H1 (cell line): ENCODE measurements at regions not wholly inside any gene's neighbourhood (a gene's known extent, or its start where the extent isn't known, plus 50 kb on each side); places are given as distances from the start of the nearest gene placed in this dataset.

Experiments
- CTCF ChIA-PET: fragments of 300-600 bp; sonication (Branson Sonifier 250); formaldehyde crosslinking; loops from one replicate; lab custom pipeline; 2021; ENCODE audit not compliant: partially characterized antibody; lab: Charles Lee
- POLR2A ChIA-PET: fragments of 300-600 bp; sonication (Branson Sonifier 250); formaldehyde crosslinking; loops from one replicate; lab custom pipeline; 2021; ENCODE audit warnings: inconsistent platforms; ENCODE audit not compliant: partially characterized antibody; lab: Charles Lee
- DNase-seq, 2 experiments: peaks; one replicate each; pipeline versions ENCODE4 v3.0.0 to v3.0.0-alpha.2; 2010 to 2022; ENCODE audit warnings: low spot score in 2 of 2, low read depth in 1 of 2, mixed read lengths in 1 of 2
- FAIRE-seq: peaks from 2 replicates; lab custom pipeline; 2011; peaks lifted over from hg19 to GRCh38; lab: Jason Lieb, UNC
- H2AFZ ChIP-seq: 2 replicates; pipeline ENCODE4 v1.8.1; 2012; ENCODE audit warnings: low read length, inconsistent platforms
- H2AK5ac ChIP-seq: 2 replicates; pipeline ENCODE4 v1.6.1; 2013; ENCODE audit warnings: low read depth, low read length
- H2BK120ac ChIP-seq: replicated peaks from 2 replicates; pipeline ENCODE3; 2013; ENCODE audit warnings: low read depth, low read length, inconsistent platforms
- H2BK12ac ChIP-seq: 2 replicates; pipeline ENCODE4 v1.6.1; 2013; ENCODE audit warnings: low read depth, low read length
- H2BK15ac ChIP-seq: 2 replicates; pipeline ENCODE4 v1.6.1; 2013; ENCODE audit warnings: low read length
- H2BK20ac ChIP-seq: 2 replicates; pipeline ENCODE4 v1.6.1; 2013; ENCODE audit warnings: low read length
- H2BK5ac ChIP-seq: 2 replicates; pipeline ENCODE4 v1.6.1; 2013; ENCODE audit warnings: low read depth, low read length
- H3K14ac ChIP-seq: 2 replicates; pipeline ENCODE4 v1.6.1; 2013; ENCODE audit warnings: inconsistent platforms; ENCODE audit not compliant: insufficient read length
- H3K18ac ChIP-seq: 2 replicates; pipeline ENCODE4 v1.6.1; 2013; ENCODE audit warnings: low read length; ENCODE audit errors: extremely low read depth
- H3K23ac ChIP-seq: 2 replicates; pipeline ENCODE4 v1.6.1; 2013; ENCODE audit warnings: inconsistent platforms; ENCODE audit not compliant: insufficient read length
- H3K23me2 ChIP-seq: 2 replicates; pipeline ENCODE4 v1.6.1; 2013; ENCODE audit warnings: low read depth, low read length
- H3K27ac ChIP-seq: 2 replicates; pipeline ENCODE4 v1.6.1; 2011; ENCODE audit warnings: low read depth, low read length, inconsistent platforms
- H3K27me3 ChIP-seq, 4 experiments: replicated peaks in 1 of 4; 1 replicate in 1 of 4; 2 replicates in 3 of 4; pipeline versions ENCODE4 v1.6.1 to v1.8.1; 2011 to 2013; ENCODE audit warnings: low read length in 3 of 4, mild to moderate bottlenecking in 3 of 4, inconsistent platforms in 2 of 4, mixed read lengths in 2 of 4, moderate library complexity in 1 of 4; ENCODE audit not compliant: control insufficient read depth in 3 of 4, insufficient read depth in 3 of 4; ENCODE audit errors: extremely low read depth in 1 of 4
- H3K36me3 ChIP-seq, 4 experiments: 2 replicates each; pipeline versions ENCODE4 v1.6.1 to v1.8.1; 2011 to 2013; ENCODE audit warnings: mild to moderate bottlenecking in 4 of 4, low read length in 3 of 4, moderate library complexity in 2 of 4, control low read depth in 1 of 4, inconsistent platforms in 1 of 4; ENCODE audit not compliant: insufficient read depth in 4 of 4, control insufficient read depth in 2 of 4
- H3K4ac ChIP-seq: replicated peaks from 2 replicates; pipeline ENCODE3; 2013; ENCODE audit warnings: low read length, low read depth, mixed read lengths, inconsistent platforms; ENCODE audit not compliant: insufficient read length
- H3K4me1 ChIP-seq, 4 experiments: replicated peaks in 1 of 4; 1 replicate in 1 of 4; 2 replicates in 3 of 4; pipeline versions ENCODE4 v1.6.1 to v1.8.1; 2011 to 2013; ENCODE audit warnings: low read length in 3 of 4, inconsistent platforms in 2 of 4, mixed read lengths in 1 of 4; ENCODE audit not compliant: insufficient read depth in 4 of 4, control insufficient read depth in 3 of 4
- H3K4me2 ChIP-seq, 2 experiments: 2 replicates each; pipeline versions ENCODE4 v1.6.1 to v1.8.1; 2011 to 2013; ENCODE audit warnings: low read depth in 2 of 2, low read length in 2 of 2, control low read depth in 1 of 2, inconsistent platforms in 1 of 2, mild to moderate bottlenecking in 1 of 2; ENCODE audit not compliant: insufficient read depth in 1 of 2
- H3K4me3 ChIP-seq, 4 experiments: fragments of 200-600, 300-600 bp in 1 of 4; sonication (generic), shearing (Covaris generic), sonication (Bioruptor Twin) in 1 of 4; 2 replicates each; pipeline versions ENCODE4 v1.5.1 to v1.8.1; 2011 to 2016; ENCODE audit warnings: low read length in 4 of 4, low read depth in 3 of 4, control low read depth in 2 of 4, inconsistent platforms in 2 of 4, mild to moderate bottlenecking in 2 of 4, mixed read lengths in 1 of 4, moderate library complexity in 1 of 4; ENCODE audit not compliant: insufficient read depth in 2 of 4; ENCODE audit errors: extremely low read depth in 1 of 4
- H3K56ac ChIP-seq: replicated peaks from 2 replicates; pipeline ENCODE3; 2013; ENCODE audit warnings: low read depth, mild to moderate bottlenecking, mixed read lengths, low read length, inconsistent platforms; ENCODE audit not compliant: insufficient read length
- H3K79me1 ChIP-seq: 2 replicates; pipeline ENCODE4 v1.6.1; 2013; ENCODE audit warnings: low read depth, low read length, control low read depth
- H3K79me2 ChIP-seq, 2 experiments: 2 replicates each; pipeline versions ENCODE4 v1.6.1 to v1.8.1; 2012 to 2013; ENCODE audit warnings: low read length in 2 of 2, mild to moderate bottlenecking in 2 of 2, inconsistent platforms in 1 of 2; ENCODE audit not compliant: insufficient read depth in 2 of 2, control insufficient read depth in 1 of 2
- H3K9ac ChIP-seq, 4 experiments: replicated peaks in 1 of 4; 1 replicate in 1 of 4; 2 replicates in 3 of 4; pipeline versions ENCODE4 v1.6.1 to v1.8.1; 2011 to 2013; ENCODE audit warnings: low read depth in 3 of 4, low read length in 3 of 4, control low read depth in 2 of 4, mild to moderate bottlenecking in 2 of 4, moderate library complexity in 2 of 4, inconsistent platforms in 1 of 4; ENCODE audit errors: extremely low read depth in 1 of 4
- H3K9me3 ChIP-seq, 2 experiments: 2 replicates each; pipeline versions ENCODE4 v1.6.1 to v1.8.1; 2012 to 2013; ENCODE audit warnings: mild to moderate bottlenecking in 2 of 2, moderate library complexity in 2 of 2, control low read depth in 1 of 2, inconsistent platforms in 1 of 2, low read depth in 1 of 2, low read length in 1 of 2, mixed read lengths in 1 of 2; ENCODE audit not compliant: insufficient read depth in 2 of 2
- H4K20me1 ChIP-seq, 2 experiments: replicated peaks in 1 of 2; 2 replicates each; pipeline versions ENCODE3 to v1.8.1; 2011 to 2013; ENCODE audit warnings: inconsistent platforms in 2 of 2, low read length in 2 of 2, mild to moderate bottlenecking in 1 of 2; ENCODE audit not compliant: insufficient read depth in 2 of 2, control insufficient read depth in 1 of 2
- H4K5ac ChIP-seq: 2 replicates; pipeline ENCODE4 v1.6.1; 2013; ENCODE audit warnings: low read length, low read depth, mixed read lengths, inconsistent platforms; ENCODE audit not compliant: insufficient read length
- H4K8ac ChIP-seq: 2 replicates; pipeline ENCODE4 v1.8.0; 2013; ENCODE audit warnings: mild to moderate bottlenecking, moderate library complexity, low read length, inconsistent platforms; ENCODE audit not compliant: insufficient read depth; ENCODE audit errors: extremely low read depth
- H4K91ac ChIP-seq: replicated peaks from 2 replicates; pipeline ENCODE3; 2013; ENCODE audit warnings: low read length, mixed read lengths, inconsistent platforms; ENCODE audit not compliant: insufficient read length
- CEBPB ChIP-seq: IDR thresholded peaks from 2 replicates; pipeline ENCODE4 v1.6.1; 2012; ENCODE audit warnings: low read depth, low read length
- GTF2F1 ChIP-seq: IDR thresholded peaks from 2 replicates; pipeline ENCODE4 v1.6.1; 2012; ENCODE audit warnings: low read depth, low read length, improper control_type of control experiment, borderline replicate concordance
- JUN ChIP-seq: IDR thresholded peaks from 2 replicates; pipeline ENCODE4 v1.6.1; 2011; ENCODE audit warnings: low read depth, mild to moderate bottlenecking, improper control_type of control experiment, low read length
- KDM5A ChIP-seq: fragments of 200-600 bp; IDR thresholded peaks from 2 replicates; pipeline ENCODE4 v1.7.1; 2012; ENCODE audit warnings: mild to moderate bottlenecking, low read length, inconsistent platforms, mixed read lengths
- POU5F1 ChIP-seq: IDR thresholded peaks from 2 replicates; pipeline ENCODE4 v1.6.1; 2011; ENCODE audit warnings: low read depth, mild to moderate bottlenecking, low read length, moderate library complexity
- RAD21 ChIP-seq, 2 experiments: IDR thresholded peaks in 1 of 2; conservative IDR thresholded peaks in 1 of 2; 2 replicates each; pipeline ENCODE4 v1.6.1; 2011; ENCODE audit warnings: low read depth in 2 of 2, low read length in 2 of 2, improper control_type of control experiment in 1 of 2, inconsistent platforms in 1 of 2, mild to moderate bottlenecking in 1 of 2, moderate library complexity in 1 of 2
- SAP30 ChIP-seq: fragments of 300-600 bp; sonication (generic); IDR thresholded peaks from 2 replicates; pipeline ENCODE4 v1.7.1; 2012; ENCODE audit warnings: low read length, moderate library complexity, mild to moderate bottlenecking, inconsistent platforms; ENCODE audit not compliant: insufficient read depth, insufficient replicate concordance
- SIX5 ChIP-seq: IDR thresholded peaks from 2 replicates; pipeline ENCODE4 v1.6.1; 2011; ENCODE audit warnings: mild to moderate bottlenecking, low read depth, low read length
- TAF1 ChIP-seq: IDR thresholded peaks from 2 replicates; pipeline ENCODE4 v1.6.1; 2011; ENCODE audit warnings: mild to moderate bottlenecking, low read depth, low read length
- TBP ChIP-seq: IDR thresholded peaks from 2 replicates; pipeline ENCODE4 v1.6.1; 2011; ENCODE audit warnings: low read depth, low read length, improper control_type of control experiment
- TEAD4 ChIP-seq: IDR thresholded peaks from 2 replicates; pipeline ENCODE4 v1.6.1; 2012; ENCODE audit warnings: low read depth, low read length, inconsistent platforms, mixed read lengths
- YY1 ChIP-seq: IDR thresholded peaks from 2 replicates; pipeline ENCODE4 v1.6.1; 2011; ENCODE audit warnings: low read depth, mild to moderate bottlenecking, low read length
- WGBS, 2 experiments: shearing (Covaris generic) in 1 of 2; methylation state at CpG; one replicate each; pipeline versions ENCODE4 v1.1.6 to v1.1.7; 2013 to 2015; ENCODE audit warnings: low lambda C conversion rate in 2 of 2, mixed read lengths in 2 of 2, inconsistent platforms in 1 of 2, low coverage in 1 of 2, missing lambda C conversion rate in 1 of 2; ENCODE audit not compliant: insufficient replicate concordance in 2 of 2, insufficient coverage in 1 of 2, insufficient read length in 1 of 2; ENCODE audit errors: extremely low coverage in 1 of 2, missing lambda C conversion rate in 1 of 2; 5-methylcytosine and 5-hydroxymethylcytosine counted together

GRCh38 chr11:115611343-115611742 lies 107.1 kb upstream of the CADM1 start:
- TF ChIP-seq TEAD4 (no peak), TBP (no peak), KDM5A (no peak), CEBPB (no peak), RAD21 (IDR thresholded peaks at IDR 0.05 in 1 of 2, conservative IDR thresholded peaks at IDR 0.05 in 1 of 2; ENCODE audit: low read depth in 2 of 2, low read length in 2 of 2) (no peak), SIX5 (no peak), GTF2F1 (no peak), POU5F1 (no peak), TAF1 (no peak), SAP30 (no peak), YY1 (no peak), JUN (no peak)
- Histone ChIP-seq H2AK5ac (no peak overlapping the region), H3K18ac (no peak overlapping the region; the same call in 1 of the 2 replicates), H3K23me2 (no peaks in the 10 kb centered on the region), H3K9me3 (no peaks in the 10 kb centered on the region), H4K8ac (no peak overlapping the region), H3K4me1 (peaks cover 0 to 11% (median 6%) of the 10 kb centered on the region in 4 experiments; a peak in 6 of 7 replicates), H4K5ac (no peak overlapping the region), H3K36me3 (no peaks in the 10 kb centered on the region), H2AFZ (no peak overlapping the region), H2BK20ac (no peak overlapping the region), H3K23ac (no peak overlapping the region), H3K14ac (no peak overlapping the region), H3K4ac (no peak overlapping the region), H2BK12ac (no peak overlapping the region), H4K20me1 (no peaks in the 10 kb centered on the region), H2BK5ac (no peak overlapping the region), H3K56ac (no peak overlapping the region), H3K4me2 (no peak overlapping the region), H2BK120ac (no peak overlapping the region), H3K27me3 (peaks cover 0 to 3% (median 0%) of the 10 kb centered on the region in 4 experiments; a peak in 2 of 7 replicates), H4K91ac (no peak overlapping the region), H3K79me1 (no peaks in the 10 kb centered on the region), H3K4me3 (no peak overlapping the region), H3K27ac (no peak overlapping the region), H3K9ac (no peak overlapping the region), H3K79me2 (no peaks in the 10 kb centered on the region), H2BK15ac (no peak overlapping the region)
- whole genome bisulfite sequencing, 2 experiments, result 67% methylated on average over 5 of the region's 6 CpGs; no CpG with 5 or more reads in 1 of the 2 experiments
- DNase-seq (no peak), FAIRE-seq (no peak)
- POLR2A ChIA-PET, result interaction anchor here (0.6 kb wide), 1 partner anchor 46 kb away, joined by 3 read pairs; no protein-coding TSS in a partner anchor
- CTCF ChIA-PET, result interaction anchor here (0.6 to 2.9 kb wide), 5 partner anchors 8 to 171 kb away, joined by 3 to 15 read pairs (median 5); no protein-coding TSS in a partner anchor
